ENCODE measurements at regions not wholly inside any gene's neighbourhood (a gene's known extent, or its start where the extent isn't known, plus 50 kb on each side); places are given as distances from the start of the nearest gene placed in this dataset.

GRCh38 chr5:141747152-141748141 is 65.4 kb upstream of the ARAP3 start:
- peak; percentile 77 for DNase-seq (ENCODE audit: low spot score)

DNA sequence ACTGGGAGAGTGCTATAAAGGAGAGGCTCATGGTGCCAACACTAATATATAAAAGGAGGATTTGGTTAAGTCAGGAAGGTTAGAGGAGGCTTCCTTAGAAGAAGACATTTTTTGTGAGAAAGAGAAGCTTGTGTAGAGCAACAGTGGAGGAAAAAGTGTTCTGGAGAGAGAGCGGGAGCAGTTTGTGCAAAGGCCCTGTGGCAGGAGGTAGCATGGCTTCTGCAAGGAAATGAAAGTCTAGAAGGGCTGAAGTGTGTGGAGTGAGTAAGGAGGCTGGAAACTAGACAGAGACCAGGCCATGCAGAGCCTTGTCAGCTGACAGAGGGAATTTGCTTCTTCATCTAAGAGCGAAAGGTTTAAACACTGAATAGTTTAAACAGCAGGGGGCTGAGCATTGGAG is 64.4 kb upstream of the ARAP3 start:
- no peak for DNase-seq (ENCODE audit: low spot score)

- no peak for DNase-seq (ENCODE audit: low spot score)
Measured at GRCh38 chr5:141745390-141745789, 63.4 kb upstream of the ARAP3 start.

- no peak for DNase-seq (ENCODE audit: low spot score)
Measured at GRCh38 chr5:141743866-141744272, 61.8 kb upstream of the ARAP3 start.

- DNase-seq (ENCODE audit: low spot score) = no peak
Measured at GRCh38 chr5:141742866-141743851, 61.1 kb upstream of the ARAP3 start.

DNA sequence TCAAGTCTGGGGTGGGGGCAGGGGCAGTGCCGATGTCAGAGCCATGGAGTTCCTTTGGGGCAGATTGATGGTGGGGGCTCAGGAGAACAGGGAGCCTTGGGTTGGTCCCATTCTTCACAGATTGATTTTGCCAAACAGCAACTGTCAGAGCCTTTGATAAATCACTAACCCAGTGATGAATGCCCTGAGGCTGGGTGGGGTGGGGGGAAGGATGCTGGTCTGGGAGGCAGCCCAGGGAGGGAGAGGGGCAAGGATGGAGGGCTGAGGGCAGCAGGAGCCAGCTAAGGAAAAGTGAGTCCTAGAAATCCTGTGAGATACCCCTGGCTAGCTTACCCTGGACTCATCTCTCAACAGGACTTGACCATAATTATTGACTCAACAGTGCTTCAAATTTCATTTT is 60.1 kb upstream of the ARAP3 start:
- no peak for DNase-seq (ENCODE audit: low spot score)

DNA sequence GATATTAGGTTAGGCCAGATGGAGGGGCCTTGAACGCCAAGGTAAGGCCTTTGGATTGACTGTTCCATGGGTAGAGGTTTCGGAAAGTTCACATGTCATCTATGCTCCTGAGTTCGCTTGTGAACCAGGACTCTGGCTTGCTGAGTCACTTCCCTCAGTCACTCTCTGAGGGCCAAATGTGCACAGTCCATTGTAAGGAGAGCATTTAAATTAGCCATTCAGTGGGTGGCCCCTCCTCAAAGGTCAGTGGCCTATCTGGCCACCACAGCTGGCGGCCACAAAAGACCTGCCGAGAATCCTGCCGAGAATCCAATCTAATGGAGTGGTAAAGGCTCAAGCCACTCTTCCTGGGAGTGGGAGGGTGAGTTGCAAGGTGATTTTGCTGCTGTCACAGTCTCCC is 58.9 kb upstream of the ARAP3 start:
- DNase-seq (ENCODE audit: low spot score) = no peak

DNA sequence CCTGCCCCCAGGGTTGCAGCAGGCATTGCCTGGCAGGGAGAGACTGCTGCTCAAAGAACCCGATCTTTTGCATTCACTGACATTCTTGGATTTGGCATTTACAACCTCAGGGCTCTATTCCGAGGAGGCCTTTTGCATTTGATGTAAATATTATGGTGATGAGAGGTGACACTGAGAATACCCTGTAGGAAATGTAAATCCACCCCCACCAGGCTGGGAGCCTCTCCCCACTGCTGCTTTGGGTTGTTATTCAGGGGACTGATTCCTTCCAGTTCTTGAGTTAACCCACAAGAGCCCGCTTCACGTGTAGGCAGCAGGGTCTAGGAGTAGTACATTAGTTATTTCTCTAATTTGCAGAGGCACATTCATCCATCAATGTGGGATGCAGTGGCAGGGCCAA is 55.5 kb upstream of the ARAP3 start:
- no peak for DNase-seq (ENCODE audit: low spot score)

GRCh38 chr5:141735823-141736222 is 53.8 kb upstream of the ARAP3 start:
- DNase-seq (ENCODE audit: low spot score) = no peak

DNA sequence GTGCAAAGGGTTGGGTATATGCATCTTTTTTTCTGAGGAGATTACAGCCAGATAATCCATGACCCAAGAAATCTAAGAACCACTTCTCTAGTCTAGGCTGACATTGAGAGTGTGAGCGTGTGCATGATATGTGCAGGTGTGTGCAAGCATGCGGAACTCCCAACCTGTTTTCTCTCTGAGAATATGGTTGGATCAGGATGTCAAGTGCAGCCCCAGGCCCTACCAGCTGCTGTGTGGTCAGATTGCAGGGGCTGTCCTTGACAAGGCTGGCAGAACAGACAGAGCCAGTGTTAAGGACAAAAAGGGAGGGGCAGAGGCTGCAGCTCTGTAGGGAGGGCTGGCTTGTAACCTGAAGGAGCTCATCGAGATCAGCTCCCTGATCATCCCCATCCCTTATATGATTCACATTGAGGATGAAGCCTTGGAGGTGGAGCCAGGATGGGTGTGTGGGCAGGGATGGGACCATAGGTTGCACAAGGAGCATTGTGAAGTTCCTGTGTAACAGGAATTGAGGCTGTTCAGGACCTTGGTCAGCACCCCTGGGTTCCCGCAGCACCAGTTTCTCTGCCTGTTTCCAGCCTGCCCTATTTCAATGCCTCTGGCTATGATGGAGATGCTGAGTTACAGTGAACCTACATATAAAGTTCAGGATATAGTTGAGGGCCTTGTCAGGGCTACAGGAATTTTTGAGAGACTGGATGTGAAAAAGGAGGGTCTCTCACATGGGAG is 52.6 kb upstream of the ARAP3 start:
- DNase-seq (ENCODE audit: low spot score) = peak; percentile 53

DNA sequence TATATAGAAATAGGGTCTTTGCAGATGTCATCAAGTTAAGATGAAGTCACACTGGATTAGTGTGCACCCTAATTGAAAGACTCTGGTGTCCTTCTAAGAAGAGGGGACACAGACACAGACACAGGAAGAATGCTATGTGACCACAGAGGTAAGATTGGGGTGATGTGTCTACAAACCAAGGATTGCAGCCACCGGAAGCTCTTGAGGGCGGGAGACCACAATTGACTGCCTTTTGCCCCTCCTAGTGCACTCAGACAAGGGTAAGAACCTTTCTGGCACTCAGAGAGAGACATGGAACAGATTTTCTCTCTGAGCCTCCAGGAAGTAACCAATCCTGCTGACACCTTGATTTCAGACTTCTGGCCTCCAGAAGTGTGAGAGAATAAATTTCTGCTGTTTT is 51.2 kb upstream of the ARAP3 start:
- no peak for DNase-seq (ENCODE audit: low spot score)

DNA sequence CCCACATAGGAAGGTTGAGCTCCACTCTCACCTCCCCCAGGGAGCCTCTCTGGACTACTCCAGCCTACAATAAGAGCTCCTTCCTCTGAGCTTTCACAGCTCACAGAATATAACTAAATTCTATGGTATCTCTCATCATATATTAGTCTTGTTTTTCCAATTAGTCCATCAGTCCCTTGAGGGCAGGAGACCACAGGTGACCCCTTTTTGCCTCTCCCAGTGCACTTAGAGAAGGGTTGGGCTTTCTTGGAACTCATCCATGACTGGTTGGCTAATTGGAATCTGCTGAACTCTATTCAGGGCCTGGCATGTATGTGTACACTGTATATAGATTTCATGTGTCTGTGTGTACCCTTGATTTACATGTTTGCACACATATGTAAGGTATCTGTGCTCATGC is 50.4 kb upstream of the ARAP3 start:
- no peak for DNase-seq (ENCODE audit: low spot score)
